B cell (primary cell): ENCODE measurements at regions not wholly inside any gene's neighbourhood (a gene's known extent, or its start where the extent isn't known, plus 50 kb on each side); places are given as distances from the start of the nearest gene placed in this dataset.

ENCODE experiments used
- EZH2 ChIP-seq: IDR thresholded peaks from 2 replicates; pipeline ENCODE4 v1.6.1; 2012; ENCODE audit warnings: borderline replicate concordance, low read depth, mild to moderate bottlenecking, moderate library complexity, low read length; ENCODE audit not compliant: insufficient read depth, poor library complexity, severe bottlenecking
- TF ChIP-seq, protein P1 (sequence below): fragments of 200-600 bp; IDR thresholded peaks from one replicate; pipeline ENCODE4 v1.8.0; 2022; ENCODE audit warnings: antibody characterized with exemption, mild to moderate bottlenecking

DNA sequence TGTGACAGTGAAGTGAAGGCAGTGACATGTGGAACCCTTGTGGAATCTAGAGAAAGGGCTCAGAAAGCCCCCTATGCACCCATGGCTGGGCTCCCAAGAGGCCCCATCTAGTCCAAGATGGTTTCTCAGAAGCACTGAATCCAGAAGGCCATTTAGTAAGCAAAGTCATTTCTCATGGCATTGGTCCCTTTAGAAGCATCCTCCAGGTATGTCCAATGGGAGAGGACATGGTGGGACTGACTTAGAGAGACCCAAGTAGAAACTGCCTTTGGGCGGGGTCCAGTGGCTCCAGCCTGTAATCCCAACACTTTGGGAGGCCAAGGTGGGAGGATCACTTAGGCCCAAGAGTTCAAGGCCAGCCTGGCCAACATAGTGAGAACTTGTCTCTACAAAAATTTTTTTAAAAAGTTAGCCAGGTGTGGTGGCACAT lies 72.5 kb upstream of the RMDN2 start:
- TF ChIP-seq, protein P1, sequence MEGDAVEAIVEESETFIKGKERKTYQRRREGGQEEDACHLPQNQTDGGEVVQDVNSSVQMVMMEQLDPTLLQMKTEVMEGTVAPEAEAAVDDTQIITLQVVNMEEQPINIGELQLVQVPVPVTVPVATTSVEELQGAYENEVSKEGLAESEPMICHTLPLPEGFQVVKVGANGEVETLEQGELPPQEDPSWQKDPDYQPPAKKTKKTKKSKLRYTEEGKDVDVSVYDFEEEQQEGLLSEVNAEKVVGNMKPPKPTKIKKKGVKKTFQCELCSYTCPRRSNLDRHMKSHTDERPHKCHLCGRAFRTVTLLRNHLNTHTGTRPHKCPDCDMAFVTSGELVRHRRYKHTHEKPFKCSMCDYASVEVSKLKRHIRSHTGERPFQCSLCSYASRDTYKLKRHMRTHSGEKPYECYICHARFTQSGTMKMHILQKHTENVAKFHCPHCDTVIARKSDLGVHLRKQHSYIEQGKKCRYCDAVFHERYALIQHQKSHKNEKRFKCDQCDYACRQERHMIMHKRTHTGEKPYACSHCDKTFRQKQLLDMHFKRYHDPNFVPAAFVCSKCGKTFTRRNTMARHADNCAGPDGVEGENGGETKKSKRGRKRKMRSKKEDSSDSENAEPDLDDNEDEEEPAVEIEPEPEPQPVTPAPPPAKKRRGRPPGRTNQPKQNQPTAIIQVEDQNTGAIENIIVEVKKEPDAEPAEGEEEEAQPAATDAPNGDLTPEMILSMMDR = no peak
- TF ChIP-seq EZH2 = no peak
